H1 (cell line): ENCODE measurements at regions not wholly inside any gene's neighbourhood (a gene's known extent, or its start where the extent isn't known, plus 50 kb on each side); places are given as distances from the start of the nearest gene placed in this dataset.

Source experiments
- CTCF ChIA-PET: fragments of 300-600 bp; sonication (Branson Sonifier 250); formaldehyde crosslinking; loops from one replicate; lab custom pipeline; 2021; ENCODE audit not compliant: partially characterized antibody; lab: Charles Lee
- POLR2A ChIA-PET: fragments of 300-600 bp; sonication (Branson Sonifier 250); formaldehyde crosslinking; loops from one replicate; lab custom pipeline; 2021; ENCODE audit warnings: inconsistent platforms; ENCODE audit not compliant: partially characterized antibody; lab: Charles Lee
- DNase-seq, 2 experiments: peaks; one replicate each; pipeline versions ENCODE4 v3.0.0 to v3.0.0-alpha.2; 2010 to 2022; ENCODE audit warnings: low spot score in 2 of 2, low read depth in 1 of 2, mixed read lengths in 1 of 2
- FAIRE-seq: peaks from 2 replicates; lab custom pipeline; 2011; peaks lifted over from hg19 to GRCh38; lab: Jason Lieb, UNC
- H2AFZ ChIP-seq: 2 replicates; pipeline ENCODE4 v1.8.1; 2012; ENCODE audit warnings: low read length, inconsistent platforms
- H2AK5ac ChIP-seq: 2 replicates; pipeline ENCODE4 v1.6.1; 2013; ENCODE audit warnings: low read depth, low read length
- H2BK120ac ChIP-seq: replicated peaks from 2 replicates; pipeline ENCODE3; 2013; ENCODE audit warnings: low read depth, low read length, inconsistent platforms
- H2BK12ac ChIP-seq: 2 replicates; pipeline ENCODE4 v1.6.1; 2013; ENCODE audit warnings: low read depth, low read length
- H2BK15ac ChIP-seq: 2 replicates; pipeline ENCODE4 v1.6.1; 2013; ENCODE audit warnings: low read length
- H2BK20ac ChIP-seq: 2 replicates; pipeline ENCODE4 v1.6.1; 2013; ENCODE audit warnings: low read length
- H2BK5ac ChIP-seq: 2 replicates; pipeline ENCODE4 v1.6.1; 2013; ENCODE audit warnings: low read depth, low read length
- H3K14ac ChIP-seq: 2 replicates; pipeline ENCODE4 v1.6.1; 2013; ENCODE audit warnings: inconsistent platforms; ENCODE audit not compliant: insufficient read length
- H3K18ac ChIP-seq: 2 replicates; pipeline ENCODE4 v1.6.1; 2013; ENCODE audit warnings: low read length; ENCODE audit errors: extremely low read depth
- H3K23ac ChIP-seq: 2 replicates; pipeline ENCODE4 v1.6.1; 2013; ENCODE audit warnings: inconsistent platforms; ENCODE audit not compliant: insufficient read length
- H3K23me2 ChIP-seq: 2 replicates; pipeline ENCODE4 v1.6.1; 2013; ENCODE audit warnings: low read depth, low read length
- H3K27ac ChIP-seq: 2 replicates; pipeline ENCODE4 v1.6.1; 2011; ENCODE audit warnings: low read depth, low read length, inconsistent platforms
- H3K27me3 ChIP-seq, 4 experiments: replicated peaks in 1 of 4; 1 replicate in 1 of 4; 2 replicates in 3 of 4; pipeline versions ENCODE4 v1.6.1 to v1.8.1; 2011 to 2013; ENCODE audit warnings: low read length in 3 of 4, mild to moderate bottlenecking in 3 of 4, inconsistent platforms in 2 of 4, mixed read lengths in 2 of 4, moderate library complexity in 1 of 4; ENCODE audit not compliant: control insufficient read depth in 3 of 4, insufficient read depth in 3 of 4; ENCODE audit errors: extremely low read depth in 1 of 4
- H3K36me3 ChIP-seq, 4 experiments: 2 replicates each; pipeline versions ENCODE4 v1.6.1 to v1.8.1; 2011 to 2013; ENCODE audit warnings: mild to moderate bottlenecking in 4 of 4, low read length in 3 of 4, moderate library complexity in 2 of 4, control low read depth in 1 of 4, inconsistent platforms in 1 of 4; ENCODE audit not compliant: insufficient read depth in 4 of 4, control insufficient read depth in 2 of 4
- H3K4ac ChIP-seq: replicated peaks from 2 replicates; pipeline ENCODE3; 2013; ENCODE audit warnings: low read length, low read depth, mixed read lengths, inconsistent platforms; ENCODE audit not compliant: insufficient read length
- H3K4me1 ChIP-seq, 4 experiments: replicated peaks in 1 of 4; 1 replicate in 1 of 4; 2 replicates in 3 of 4; pipeline versions ENCODE4 v1.6.1 to v1.8.1; 2011 to 2013; ENCODE audit warnings: low read length in 3 of 4, inconsistent platforms in 2 of 4, mixed read lengths in 1 of 4; ENCODE audit not compliant: insufficient read depth in 4 of 4, control insufficient read depth in 3 of 4
- H3K4me2 ChIP-seq, 2 experiments: 2 replicates each; pipeline versions ENCODE4 v1.6.1 to v1.8.1; 2011 to 2013; ENCODE audit warnings: low read depth in 2 of 2, low read length in 2 of 2, control low read depth in 1 of 2, inconsistent platforms in 1 of 2, mild to moderate bottlenecking in 1 of 2; ENCODE audit not compliant: insufficient read depth in 1 of 2
- H3K4me3 ChIP-seq, 4 experiments: fragments of 200-600, 300-600 bp in 1 of 4; sonication (generic), shearing (Covaris generic), sonication (Bioruptor Twin) in 1 of 4; 2 replicates each; pipeline versions ENCODE4 v1.5.1 to v1.8.1; 2011 to 2016; ENCODE audit warnings: low read length in 4 of 4, low read depth in 3 of 4, control low read depth in 2 of 4, inconsistent platforms in 2 of 4, mild to moderate bottlenecking in 2 of 4, mixed read lengths in 1 of 4, moderate library complexity in 1 of 4; ENCODE audit not compliant: insufficient read depth in 2 of 4; ENCODE audit errors: extremely low read depth in 1 of 4
- H3K56ac ChIP-seq: replicated peaks from 2 replicates; pipeline ENCODE3; 2013; ENCODE audit warnings: low read depth, mild to moderate bottlenecking, mixed read lengths, low read length, inconsistent platforms; ENCODE audit not compliant: insufficient read length
- H3K79me1 ChIP-seq: 2 replicates; pipeline ENCODE4 v1.6.1; 2013; ENCODE audit warnings: low read depth, low read length, control low read depth
- H3K79me2 ChIP-seq, 2 experiments: 2 replicates each; pipeline versions ENCODE4 v1.6.1 to v1.8.1; 2012 to 2013; ENCODE audit warnings: low read length in 2 of 2, mild to moderate bottlenecking in 2 of 2, inconsistent platforms in 1 of 2; ENCODE audit not compliant: insufficient read depth in 2 of 2, control insufficient read depth in 1 of 2
- H3K9ac ChIP-seq, 4 experiments: replicated peaks in 1 of 4; 1 replicate in 1 of 4; 2 replicates in 3 of 4; pipeline versions ENCODE4 v1.6.1 to v1.8.1; 2011 to 2013; ENCODE audit warnings: low read depth in 3 of 4, low read length in 3 of 4, control low read depth in 2 of 4, mild to moderate bottlenecking in 2 of 4, moderate library complexity in 2 of 4, inconsistent platforms in 1 of 4; ENCODE audit errors: extremely low read depth in 1 of 4
- H3K9me3 ChIP-seq, 2 experiments: 2 replicates each; pipeline versions ENCODE4 v1.6.1 to v1.8.1; 2012 to 2013; ENCODE audit warnings: mild to moderate bottlenecking in 2 of 2, moderate library complexity in 2 of 2, control low read depth in 1 of 2, inconsistent platforms in 1 of 2, low read depth in 1 of 2, low read length in 1 of 2, mixed read lengths in 1 of 2; ENCODE audit not compliant: insufficient read depth in 2 of 2
- H4K20me1 ChIP-seq, 2 experiments: replicated peaks in 1 of 2; 2 replicates each; pipeline versions ENCODE3 to v1.8.1; 2011 to 2013; ENCODE audit warnings: inconsistent platforms in 2 of 2, low read length in 2 of 2, mild to moderate bottlenecking in 1 of 2; ENCODE audit not compliant: insufficient read depth in 2 of 2, control insufficient read depth in 1 of 2
- H4K5ac ChIP-seq: 2 replicates; pipeline ENCODE4 v1.6.1; 2013; ENCODE audit warnings: low read length, low read depth, mixed read lengths, inconsistent platforms; ENCODE audit not compliant: insufficient read length
- H4K8ac ChIP-seq: 2 replicates; pipeline ENCODE4 v1.8.0; 2013; ENCODE audit warnings: mild to moderate bottlenecking, moderate library complexity, low read length, inconsistent platforms; ENCODE audit not compliant: insufficient read depth; ENCODE audit errors: extremely low read depth
- H4K91ac ChIP-seq: replicated peaks from 2 replicates; pipeline ENCODE3; 2013; ENCODE audit warnings: low read length, mixed read lengths, inconsistent platforms; ENCODE audit not compliant: insufficient read length
- BCL11A ChIP-seq, 2 experiments: IDR thresholded peaks; one replicate each; pipeline ENCODE4 v1.6.1; 2011; ENCODE audit warnings: low read depth in 2 of 2, low read length in 2 of 2, mild to moderate bottlenecking in 2 of 2
- CBX8 ChIP-seq: fragments of 300-800, 300-1000 bp; sonication (generic); IDR thresholded peaks from 2 replicates; pipeline ENCODE4 v1.7.1; 2016; ENCODE audit warnings: low read depth, low read length, borderline replicate concordance
- CHD2 ChIP-seq: IDR thresholded peaks from 2 replicates; pipeline ENCODE4 v1.6.1; 2012; ENCODE audit warnings: low read length, improper control_type of control experiment
- POLR2AphosphoS5 ChIP-seq: IDR thresholded peaks from 2 replicates; pipeline ENCODE4 v1.6.1; 2011; ENCODE audit warnings: low read depth, low read length
- RAD21 ChIP-seq, 2 experiments: IDR thresholded peaks in 1 of 2; conservative IDR thresholded peaks in 1 of 2; 2 replicates each; pipeline ENCODE4 v1.6.1; 2011; ENCODE audit warnings: low read depth in 2 of 2, low read length in 2 of 2, improper control_type of control experiment in 1 of 2, inconsistent platforms in 1 of 2, mild to moderate bottlenecking in 1 of 2, moderate library complexity in 1 of 2
- WGBS, 2 experiments: shearing (Covaris generic) in 1 of 2; methylation state at CpG; one replicate each; pipeline versions ENCODE4 v1.1.6 to v1.1.7; 2013 to 2015; ENCODE audit warnings: low lambda C conversion rate in 2 of 2, mixed read lengths in 2 of 2, inconsistent platforms in 1 of 2, low coverage in 1 of 2, missing lambda C conversion rate in 1 of 2; ENCODE audit not compliant: insufficient replicate concordance in 2 of 2, insufficient coverage in 1 of 2, insufficient read length in 1 of 2; ENCODE audit errors: extremely low coverage in 1 of 2, missing lambda C conversion rate in 1 of 2; 5-methylcytosine and 5-hydroxymethylcytosine counted together

DNA sequence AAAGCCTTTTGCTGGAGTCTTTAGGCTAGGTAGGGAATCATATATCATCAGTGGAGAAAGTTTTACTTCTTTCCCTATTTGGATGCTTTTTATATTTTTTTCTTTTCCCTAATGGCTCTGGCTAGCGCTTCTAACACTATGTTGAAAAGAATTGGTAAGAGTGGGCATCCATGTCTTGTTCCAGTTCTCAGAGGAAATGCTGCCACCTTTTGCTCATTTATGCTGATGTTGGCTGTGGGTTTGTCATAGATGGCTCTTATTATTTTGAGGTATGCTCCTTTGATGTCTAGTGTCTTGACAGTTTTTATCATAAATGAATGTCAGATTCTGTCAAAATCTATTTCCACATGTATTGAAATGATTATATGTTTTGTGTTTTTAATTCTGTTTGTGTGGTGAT lies 1544.1 kb downstream of the REEP3 start:
- Histone ChIP-seq H4K5ac (no peak overlapping the region), H3K79me2 (no peaks in the 10 kb centered on the region), H4K8ac (no peak overlapping the region), H3K18ac (no peak overlapping the region), H2BK15ac (no peak overlapping the region), H3K4me1 (no peaks in the 10 kb centered on the region), H4K91ac (no peak overlapping the region), H2AK5ac (no peak overlapping the region), H4K20me1 (no peaks in the 10 kb centered on the region), H3K4ac (no peak overlapping the region), H3K36me3 (no peaks in the 10 kb centered on the region), H3K79me1 (no peaks in the 10 kb centered on the region), H3K4me3 (no peak overlapping the region), H3K56ac (no peak overlapping the region), H3K9ac (no peak overlapping the region), H3K4me2 (no peak overlapping the region), H3K9me3 (no peaks in the 10 kb centered on the region), H2BK12ac (no peak overlapping the region), H2BK5ac (no peak overlapping the region), H3K27ac (no peak overlapping the region), H3K27me3 (no peaks in the 10 kb centered on the region), H2BK120ac (no peak overlapping the region), H2BK20ac (no peak overlapping the region), H2AFZ (no peak overlapping the region), H3K23me2 (no peaks in the 10 kb centered on the region), H3K23ac (no peak overlapping the region), H3K14ac (no peak overlapping the region)
- TF ChIP-seq CBX8 (no peak), CHD2 (no peak), BCL11A (IDR thresholded peaks at IDR 0.05; ENCODE audit: low read depth in 2 of 2, low read length in 2 of 2) (no peak), POLR2AphosphoS5 (no peak), RAD21 (IDR thresholded peaks at IDR 0.05 in 1 of 2, conservative IDR thresholded peaks at IDR 0.05 in 1 of 2; ENCODE audit: low read depth in 2 of 2, low read length in 2 of 2) (peak; percentile 15 to 19; a peak in 2 of 4 replicates)
- ChIA-PET CTCF (no interaction called here), POLR2A (no interaction called here)
- FAIRE-seq (no peak), DNase-seq (no peak)
- 76% methylated on average over 1 of the region's 1 CpG; no CpG with 5 or more reads in 1 of the 2 experiments for WGBS, 2 experiments
